Subcutaneous abdominal adipose tissue (tissue), 5 donors: ENCODE measurements at regions not wholly inside any gene's neighbourhood (a gene's known extent, or its start where the extent isn't known, plus 50 kb on each side); places are given as distances from the start of the nearest gene placed in this dataset.

Experiments
- H3K27ac ChIP-seq: one replicate; pipeline ENCODE4 v1.7.0; 2013; ENCODE audit warnings: low read depth, mild to moderate bottlenecking, inconsistent platforms, low read length, moderate library complexity
- H3K27me3 ChIP-seq, 5 donors: one replicate each; pipeline ENCODE4 v1.7.0; 2013; ENCODE audit warnings: low read length in 5 of 5, inconsistent platforms in 1 of 5; ENCODE audit not compliant: control insufficient read depth in 5 of 5, insufficient read depth in 4 of 5
- H3K36me3 ChIP-seq, 5 donors: one replicate each; pipeline ENCODE4 v1.7.0; 2013; ENCODE audit warnings: low read length in 5 of 5; ENCODE audit not compliant: control insufficient read depth in 5 of 5, insufficient read depth in 5 of 5
- H3K4me1 ChIP-seq, 5 donors: one replicate each; pipeline ENCODE4 v1.7.0; 2013; ENCODE audit warnings: low read length in 5 of 5, mild to moderate bottlenecking in 3 of 5, moderate library complexity in 1 of 5; ENCODE audit not compliant: control insufficient read depth in 5 of 5, insufficient read depth in 5 of 5
- H3K4me3 ChIP-seq, 5 donors: one replicate each; pipeline ENCODE4 v1.7.0; 2013; ENCODE audit warnings: low read length in 5 of 5, low read depth in 1 of 5
- H3K9ac ChIP-seq, 5 donors: one replicate each; pipeline ENCODE4 v1.7.0; 2013; ENCODE audit warnings: low read length in 5 of 5, mild to moderate bottlenecking in 4 of 5, moderate library complexity in 3 of 5
- H3K9me3 ChIP-seq, 5 donors: one replicate each; pipeline ENCODE4 v1.7.0; 2013; ENCODE audit warnings: low read length in 5 of 5; ENCODE audit not compliant: control insufficient read depth in 5 of 5
- donor health status: healthy.
- donor health status: healthy.
- donor health status: healthy.
- donor health status: healthy.
- donor health status: healthy.

DNA sequence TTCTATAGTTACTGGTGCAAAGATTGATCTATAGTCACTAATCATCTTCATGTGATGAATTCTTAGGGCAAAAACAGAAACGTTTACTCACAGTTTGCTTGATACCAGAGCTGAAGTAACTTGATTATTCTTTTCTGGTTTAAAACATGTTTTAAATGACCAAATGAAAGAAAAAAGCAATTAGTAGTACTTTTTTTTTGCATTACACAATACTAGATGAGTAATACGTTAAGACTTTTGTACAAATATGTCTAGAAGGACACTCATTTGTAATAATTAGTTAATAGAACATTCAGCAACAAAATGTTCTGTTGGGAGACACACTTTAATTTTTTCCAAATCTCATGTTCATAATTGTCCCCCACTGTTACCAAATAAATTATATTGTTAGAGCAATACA is 523.2 kb downstream of the SOX2 start:
- H3K4me1 ChIP-seq = no peaks in the 10 kb centered on the region
- H3K9me3 ChIP-seq = no peaks in the 10 kb centered on the region
- no peak overlapping the region for H3K4me3 ChIP-seq
- no peaks in the 10 kb centered on the region for H3K36me3 ChIP-seq
- no peaks in the 10 kb centered on the region for H3K27me3 ChIP-seq
- H3K9ac ChIP-seq = no peak overlapping the region
- no peak overlapping the region for H3K27ac ChIP-seq

DNA sequence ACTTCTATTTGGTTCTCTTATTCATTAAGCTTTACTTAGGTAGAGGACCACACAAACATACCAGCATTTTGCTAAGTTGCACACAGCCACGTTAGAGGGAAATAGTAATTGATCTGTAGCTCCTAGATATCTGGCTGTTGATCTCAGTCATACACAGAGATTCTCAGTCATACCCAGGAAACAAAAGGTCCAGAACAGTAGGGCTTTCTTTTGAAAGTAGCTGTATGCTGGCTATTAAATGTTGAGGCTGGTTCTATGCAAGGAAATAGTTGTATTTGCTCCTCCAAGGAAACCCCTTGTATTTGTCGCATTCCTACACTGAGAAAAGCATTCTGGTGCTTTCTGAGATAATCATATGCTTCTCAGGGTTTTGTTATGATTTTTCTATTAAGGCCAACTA is 523.8 kb downstream of the SOX2 start:
- H3K9ac ChIP-seq = no peak overlapping the region
- no peak overlapping the region for H3K27ac ChIP-seq
- no peaks in the 10 kb centered on the region for H3K36me3 ChIP-seq
- H3K27me3 ChIP-seq = no peaks in the 10 kb centered on the region
- no peaks in the 10 kb centered on the region for H3K9me3 ChIP-seq
- H3K4me3 ChIP-seq = no peak overlapping the region
- peaks cover 0 to 2% (median 0%) of the 10 kb centered on the region in 5 donors for H3K4me1 ChIP-seq

DNA sequence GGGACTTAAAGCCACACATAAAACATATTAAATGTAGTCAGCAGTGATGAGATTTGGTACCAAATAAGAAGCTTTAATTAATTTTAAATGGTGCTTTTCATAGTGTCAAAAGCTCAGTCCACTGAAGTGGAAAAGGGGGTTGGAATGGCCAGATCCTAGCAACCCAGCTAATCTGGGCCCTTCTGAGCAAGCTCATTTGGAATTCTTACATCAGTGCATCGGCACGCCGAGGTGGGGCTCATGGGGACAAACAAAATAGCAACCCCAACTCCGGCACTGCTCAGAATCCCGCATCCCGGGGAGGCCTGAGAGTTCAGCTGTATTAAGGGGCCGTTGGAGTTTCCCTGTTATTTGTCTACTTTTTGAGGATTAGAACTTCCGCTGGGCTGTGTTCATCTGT is 526.4 kb downstream of the SOX2 start:
- no peaks in the 10 kb centered on the region for H3K36me3 ChIP-seq
- no peaks in the 10 kb centered on the region for H3K9me3 ChIP-seq
- no peak overlapping the region for H3K27ac ChIP-seq
- H3K9ac ChIP-seq = no peak overlapping the region
- no peak overlapping the region for H3K4me3 ChIP-seq
- peaks cover 0 to 10% (median 3%) of the 10 kb centered on the region in 5 donors for H3K4me1 ChIP-seq
- no peaks in the 10 kb centered on the region for H3K27me3 ChIP-seq

DNA sequence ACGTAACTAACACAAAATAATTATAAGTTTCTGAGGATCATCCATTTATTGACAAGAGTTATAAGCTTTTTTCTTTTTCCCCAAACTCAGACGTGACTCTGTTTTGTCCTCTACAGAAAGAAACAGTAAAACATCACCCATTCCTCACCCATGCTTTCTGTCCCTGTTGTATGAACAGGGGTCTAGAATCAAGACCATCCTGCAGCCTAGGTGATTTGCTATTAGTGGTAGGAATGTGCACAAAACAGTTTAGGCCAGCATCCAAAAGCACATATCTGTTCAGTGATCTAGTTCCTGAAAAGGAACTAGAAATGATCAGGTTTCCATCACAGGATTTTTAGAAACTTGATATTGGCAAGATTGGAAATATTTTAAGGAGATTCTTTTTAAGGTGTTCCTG is 527.6 kb downstream of the SOX2 start:
- Histone ChIP-seq H3K4me3 (no peak overlapping the region), H3K36me3 (no peaks in the 10 kb centered on the region), H3K4me1 (peaks cover 0 to 10% (median 3%) of the 10 kb centered on the region in 5 donors), H3K27ac (no peak overlapping the region), H3K9ac (no peak overlapping the region), H3K27me3 (no peaks in the 10 kb centered on the region), H3K9me3 (no peaks in the 10 kb centered on the region)

DNA sequence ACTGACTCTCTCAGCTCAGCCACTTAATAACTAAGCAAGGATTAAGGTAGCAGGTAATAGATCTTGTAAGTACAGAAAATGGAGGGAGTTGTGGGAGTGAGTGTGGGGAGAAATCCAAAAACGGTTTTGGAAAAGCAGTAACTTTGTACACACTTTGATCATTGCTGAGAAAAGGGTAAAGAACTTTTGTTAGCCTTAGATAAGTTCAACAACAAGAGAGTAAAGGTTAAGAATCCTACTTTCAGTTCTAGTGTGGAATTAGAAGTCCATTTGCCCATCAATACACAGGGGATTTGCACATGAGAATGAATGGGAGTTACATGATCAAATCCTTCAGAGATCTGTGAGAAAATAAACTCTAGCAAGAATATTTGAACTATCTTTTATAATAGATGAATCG is 528.7 kb downstream of the SOX2 start:
- peaks cover 0 to 10% (median 3%) of the 10 kb centered on the region in 5 donors for H3K4me1 ChIP-seq

DNA sequence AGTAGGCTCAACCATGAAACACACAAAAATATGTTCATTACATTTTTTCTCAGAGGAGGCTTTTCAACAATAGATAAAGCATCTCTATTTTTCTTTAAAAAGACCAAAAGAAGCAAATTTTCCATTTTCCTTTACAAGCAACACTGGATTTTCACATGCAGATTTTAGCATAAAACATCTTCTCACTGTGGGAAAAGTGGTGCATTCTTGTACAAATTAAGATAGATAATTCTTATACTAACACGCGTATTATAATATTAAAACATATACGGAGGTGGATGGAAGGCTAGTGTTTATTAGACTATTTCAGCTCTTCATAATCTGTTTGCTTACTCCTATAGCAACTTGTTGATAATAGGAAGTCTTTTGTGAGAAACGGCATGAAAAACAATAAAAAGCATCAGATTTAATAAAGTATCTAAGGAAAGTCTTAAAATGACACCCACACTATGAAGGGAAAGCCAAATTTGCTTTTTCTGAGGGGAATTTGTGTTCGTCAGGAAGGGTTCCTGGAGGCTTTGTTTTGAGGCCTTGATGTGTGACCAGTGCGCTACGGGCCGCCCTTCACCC is 529.6 kb downstream of the SOX2 start:
- Histone ChIP-seq H3K4me3 (peak overlapping the region in 1 of 5 donors; percentile 17), H3K9me3 (no peaks in the 10 kb centered on the region), H3K27me3 (no peaks in the 10 kb centered on the region), H3K4me1 (peaks cover 0 to 10% (median 3%) of the 10 kb centered on the region in 5 donors), H3K27ac (no peak overlapping the region), H3K36me3 (no peaks in the 10 kb centered on the region), H3K9ac (no peak overlapping the region)

More for the DNA sequence above, 528.7 kb downstream of the SOX2 start:
- Histone ChIP-seq H3K27ac (no peak overlapping the region), H3K9ac (no peak overlapping the region), H3K36me3 (no peaks in the 10 kb centered on the region), H3K9me3 (no peaks in the 10 kb centered on the region), H3K27me3 (no peaks in the 10 kb centered on the region), H3K4me3 (no peak overlapping the region)

DNA sequence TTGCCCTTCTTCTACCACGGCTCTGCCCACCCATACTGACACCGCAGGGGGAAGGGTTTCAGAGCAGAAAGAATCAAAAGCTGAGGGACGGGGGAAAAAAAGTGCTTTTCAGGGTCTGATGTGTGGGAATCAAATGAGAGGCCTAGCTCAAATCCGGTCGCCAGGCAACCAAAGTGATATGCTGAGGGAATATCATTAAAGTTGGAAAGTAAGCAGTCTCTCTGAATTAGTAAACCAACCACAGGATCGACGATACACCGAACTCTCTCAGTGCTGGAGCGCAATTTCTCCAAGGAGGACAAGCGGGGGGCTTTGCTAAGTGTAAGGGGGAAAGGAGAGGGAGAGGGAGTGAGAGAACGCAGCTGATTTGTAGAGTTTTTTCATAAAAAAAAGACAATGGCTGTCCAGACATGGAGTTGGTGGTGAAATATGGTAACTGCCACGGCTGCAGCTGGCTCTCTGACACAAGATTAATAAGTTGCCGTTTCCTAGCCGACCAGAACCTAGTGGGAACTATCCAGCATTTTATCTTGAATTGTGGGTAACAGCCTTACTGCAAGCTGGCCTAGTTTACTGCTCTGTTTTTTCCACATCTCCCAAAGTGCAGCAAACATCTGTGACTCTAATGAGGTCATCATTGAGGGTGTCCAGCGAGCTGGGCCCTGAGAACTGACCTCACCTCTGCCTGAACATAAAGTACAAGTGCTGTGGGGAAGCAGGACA is 530.2 kb downstream of the SOX2 start:
- no peaks in the 10 kb centered on the region for H3K36me3 ChIP-seq
- H3K9me3 ChIP-seq = no peaks in the 10 kb centered on the region
- H3K27ac ChIP-seq = no peak overlapping the region
- H3K4me1 ChIP-seq = peaks cover 0 to 10% (median 3%) of the 10 kb centered on the region in 5 donors
- peak overlapping the region in 1 of 5 donors; percentile 17 for H3K4me3 ChIP-seq
- H3K27me3 ChIP-seq = no peaks in the 10 kb centered on the region
- no peak overlapping the region for H3K9ac ChIP-seq

DNA sequence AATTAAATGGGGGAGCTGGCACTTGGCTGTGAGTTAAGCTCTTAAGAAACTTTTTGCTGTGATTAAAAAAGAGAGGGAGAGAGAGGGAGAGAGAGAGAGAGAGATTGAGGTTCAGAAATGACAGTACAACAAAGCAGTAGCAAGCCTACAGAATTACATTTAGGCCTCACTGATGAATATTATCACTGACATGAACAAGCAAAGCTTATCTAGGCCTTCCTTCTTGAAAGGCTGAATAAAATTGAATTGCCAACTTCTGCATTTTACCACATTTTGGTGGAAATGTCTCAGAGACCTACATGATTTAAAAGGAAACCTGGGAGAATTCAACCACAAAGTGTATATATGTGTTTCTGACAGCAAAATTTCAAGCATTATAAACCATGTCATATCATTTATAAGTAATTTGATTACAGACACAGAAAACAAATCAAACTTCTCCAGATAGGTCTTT is 530.8 kb downstream of the SOX2 start:
- Histone ChIP-seq H3K9me3 (no peaks in the 10 kb centered on the region), H3K27ac (no peak overlapping the region), H3K9ac (no peak overlapping the region), H3K27me3 (no peaks in the 10 kb centered on the region), H3K4me3 (no peak overlapping the region), H3K4me1 (peaks cover 0 to 10% (median 3%) of the 10 kb centered on the region in 5 donors), H3K36me3 (no peaks in the 10 kb centered on the region)

DNA sequence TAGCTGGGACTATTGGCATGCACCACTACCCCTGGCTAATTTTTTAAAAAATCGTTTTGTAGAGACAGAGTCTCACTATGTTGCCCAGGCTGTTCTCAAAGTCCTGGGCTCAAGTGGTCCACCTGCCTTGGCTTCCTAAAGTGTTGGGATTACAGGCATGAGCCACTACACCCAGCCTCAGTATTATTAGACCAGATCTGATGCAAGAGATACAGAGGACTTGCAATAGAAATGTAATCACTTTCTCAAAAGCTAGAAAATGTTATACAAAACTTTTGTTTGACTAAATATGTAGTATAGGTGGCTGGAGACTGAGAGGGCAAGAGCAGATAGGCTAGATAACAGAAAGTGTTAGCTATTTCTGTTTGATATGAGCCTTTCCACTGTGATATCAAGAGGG is 531.9 kb downstream of the SOX2 start:
- Histone ChIP-seq H3K4me1 (peaks cover 0 to 10% (median 3%) of the 10 kb centered on the region in 5 donors), H3K27me3 (no peaks in the 10 kb centered on the region), H3K9ac (no peak overlapping the region), H3K36me3 (no peaks in the 10 kb centered on the region), H3K4me3 (no peak overlapping the region), H3K9me3 (no peaks in the 10 kb centered on the region), H3K27ac (no peak overlapping the region)

DNA sequence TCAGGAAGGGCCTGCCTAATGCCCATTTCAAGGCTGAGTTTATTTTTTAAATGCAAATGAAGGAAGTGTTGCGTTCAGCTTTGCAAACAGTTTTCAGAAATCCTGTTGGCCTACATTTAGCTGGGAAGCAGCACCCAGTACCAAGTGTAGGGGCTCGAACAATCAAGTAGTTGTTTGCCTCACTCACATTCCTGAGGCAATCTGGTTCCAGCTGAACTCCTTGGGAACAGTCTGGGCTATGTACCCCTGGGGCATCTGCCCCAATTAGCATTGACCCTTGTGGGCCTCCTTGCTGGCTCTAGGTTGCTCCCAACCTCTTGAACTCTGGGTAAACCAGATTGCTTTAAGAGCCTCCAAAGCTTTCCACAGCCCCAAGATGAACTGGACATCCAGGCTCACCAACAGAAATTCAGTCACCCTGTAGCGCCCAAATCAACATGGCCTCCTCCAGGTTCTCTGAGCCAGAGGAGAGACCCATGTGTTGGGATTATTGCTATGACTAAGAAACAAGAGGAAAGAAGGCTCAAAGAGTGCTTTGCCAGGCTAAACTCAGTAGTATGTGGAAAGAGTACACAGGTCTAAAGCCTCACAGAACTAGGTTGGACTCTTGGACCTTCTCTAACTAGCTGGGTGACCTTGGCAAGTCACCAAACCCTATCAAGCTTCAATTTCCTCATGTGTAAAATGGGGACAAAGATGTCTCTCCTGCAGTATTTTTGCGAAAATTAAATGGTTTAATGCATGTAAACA is 532.7 kb downstream of the SOX2 start:
- H3K27ac ChIP-seq = no peak overlapping the region
- H3K9me3 ChIP-seq = no peaks in the 10 kb centered on the region
- no peaks in the 10 kb centered on the region for H3K27me3 ChIP-seq
- peaks cover 0 to 10% (median 3%) of the 10 kb centered on the region in 5 donors for H3K4me1 ChIP-seq
- H3K9ac ChIP-seq = no peak overlapping the region
- H3K4me3 ChIP-seq = no peak overlapping the region
- H3K36me3 ChIP-seq = no peaks in the 10 kb centered on the region
